Left colon (tissue), 2 donors: ENCODE measurements at regions not wholly inside any gene's neighbourhood (a gene's known extent, or its start where the extent isn't known, plus 50 kb on each side); places are given as distances from the start of the nearest gene placed in this dataset.

Experiments
- ATAC-seq: fragments of 200-7000 bp; cut with Tn5 transposase; one replicate; pipeline ENCODE4 v1.9.1; 2020; ENCODE audit warnings: mild to moderate bottlenecking, moderate library complexity
- DNase-seq, 2 donors: peaks; one replicate each; pipeline ENCODE4 v3.0.0-alpha.2; 2020
- intact Hi-C, 2 donors: fragments of 100-400 bp; cut with DNase I in 1 of 2; cut with micrococcal nuclease in 1 of 2; formaldehyde crosslinking; loops; one replicate each; pipeline versions ENCODE4 v1.11.2 to v1.14.0; 2022; cut with DNase I, micrococcal nuclease
- donor health status: DM: no; HTN: no; CAD: no.
- donor health status: DM: yes; HTN: yes; CAD: no.

GRCh38 chr10:121007264-121007663 lies 156.1 kb downstream of the WDR11 start:
- no peak for ATAC-seq
- intact Hi-C loops, result no loop called here

GRCh38 chr10:121015916-121016315 lies 164.8 kb downstream of the WDR11 start:
- DNase-seq, result no peak
- ATAC-seq, result no peak
- intact Hi-C loops, result no loop called here

More at GRCh38 chr10:121007264-121007663, 156.1 kb downstream of the WDR11 start:
- DNase-seq, result no peak

GRCh38 chr10:121024905-121025584 lies 173.9 kb downstream of the WDR11 start:
- ATAC-seq, result no peak
- intact Hi-C loops, result no loop called here
- DNase-seq, result no peak

GRCh38 chr10:121025731-121026130 lies 174.6 kb downstream of the WDR11 start:
- intact Hi-C loops, result no loop called here
- no peak for ATAC-seq
- DNase-seq, result no peak

- ATAC-seq (no peak), DNase-seq (no peak)
- intact Hi-C loops, result no loop called here
Measured at GRCh38 chr10:121027371-121027770, 176.2 kb downstream of the WDR11 start.

GRCh38 chr10:121032460-121032859 lies 181.3 kb downstream of the WDR11 start:
- no peak for DNase-seq
- intact Hi-C loops, result no loop called here

GRCh38 chr10:121033366-121033765 lies 182.2 kb downstream of the WDR11 start:
- ATAC-seq, result peak; percentile 63
- intact Hi-C loops, result no loop called here
- DNase-seq, result no peak

More at GRCh38 chr10:121032460-121032859, 181.3 kb downstream of the WDR11 start:
- no peak for ATAC-seq

- DNase-seq (peak in 1 of 2 donors; percentile 26), ATAC-seq (no peak)
- intact Hi-C loops, result no loop called here
Measured at GRCh38 chr10:121036431-121036830, 185.3 kb downstream of the WDR11 start.

- intact Hi-C loops, result no loop called here
- DNase-seq, result no peak
- no peak for ATAC-seq
Measured at GRCh38 chr10:121041499-121041898, 190.3 kb downstream of the WDR11 start.

- intact Hi-C loops, result no loop called here
- ATAC-seq, result no peak
- DNase-seq, result no peak
Measured at GRCh38 chr10:121041906-121042305, 190.7 kb downstream of the WDR11 start.

GRCh38 chr10:121042342-121042741 lies 191.2 kb downstream of the WDR11 start:
- ATAC-seq (no peak), DNase-seq (no peak)
- intact Hi-C loops, result no loop called here

- no peak for ATAC-seq
- intact Hi-C loops, result no loop called here
- no peak for DNase-seq
Measured at GRCh38 chr10:121043124-121043849, 192.1 kb downstream of the WDR11 start.

- ATAC-seq, result no peak
- intact Hi-C loops, result no loop called here
- no peak for DNase-seq
Measured at GRCh38 chr10:121048749-121049148, 197.6 kb downstream of the WDR11 start.

- no peak for DNase-seq
- no peak for ATAC-seq
- intact Hi-C loops, result no loop called here
Measured at GRCh38 chr10:121049489-121049888, 198.3 kb downstream of the WDR11 start.

- DNase-seq (no peak), ATAC-seq (no peak)
- intact Hi-C loops, result no loop called here
Measured at GRCh38 chr10:121049923-121050322, 198.8 kb downstream of the WDR11 start.

- intact Hi-C loops, result no loop called here
- ATAC-seq (no peak), DNase-seq (no peak)
Measured at GRCh38 chr10:121051171-121051570, 200.0 kb downstream of the WDR11 start.

- intact Hi-C loops, result no loop called here
- ATAC-seq (no peak), DNase-seq (no peak)
Measured at GRCh38 chr10:121051696-121052279, 200.6 kb downstream of the WDR11 start.

GRCh38 chr10:121053151-121053550 lies 202.0 kb downstream of the WDR11 start:
- ATAC-seq (no peak), DNase-seq (no peak)
- intact Hi-C loops, result no loop called here

- ATAC-seq, result no peak
Measured at GRCh38 chr10:121054874-121055273, 203.7 kb downstream of the WDR11 start.

GRCh38 chr10:121057269-121057668 lies 206.1 kb downstream of the WDR11 start:
- DNase-seq (no peak), ATAC-seq (no peak)
- intact Hi-C loops, result no loop called here

More at GRCh38 chr10:121054874-121055273, 203.7 kb downstream of the WDR11 start:
- intact Hi-C loops, result no loop called here
- DNase-seq, result no peak
